Neural cell (in vitro differentiated cells): ENCODE measurements at regions not wholly inside any gene's neighbourhood (a gene's known extent, or its start where the extent isn't known, plus 50 kb on each side); places are given as distances from the start of the nearest gene placed in this dataset.

ENCODE experiments used
- EZH2 ChIP-seq: fragments of 200-600, 300-800 bp; shearing (Covaris generic), sonication (generic); IDR thresholded peaks from 2 replicates; pipeline ENCODE4 v1.6.1; 2014; ENCODE audit warnings: antibody characterized with exemption, low read length, borderline replicate concordance, mild to moderate bottlenecking; ENCODE audit not compliant: insufficient read depth, poor library complexity, severe bottlenecking
- RAD21 ChIP-seq: fragments of 450-650 bp; conservative IDR thresholded peaks from 2 replicates; pipeline ENCODE4 v1.6.1; 2014; ENCODE audit warnings: antibody characterized with exemption, mild to moderate bottlenecking, moderate library complexity
- TF ChIP-seq, protein P1 (sequence below): fragments of 450-650 bp; IDR thresholded peaks from 2 replicates; pipeline ENCODE4 v1.5.1; 2014; ENCODE audit warnings: antibody characterized with exemption, mild to moderate bottlenecking, moderate library complexity; ENCODE audit not compliant: poor library complexity, severe bottlenecking
- TF ChIP-seq, protein P2 (sequence below): IDR thresholded peaks from 2 replicates; pipeline ENCODE4 v1.6.1; 2012; ENCODE audit warnings: borderline replicate concordance

DNA sequence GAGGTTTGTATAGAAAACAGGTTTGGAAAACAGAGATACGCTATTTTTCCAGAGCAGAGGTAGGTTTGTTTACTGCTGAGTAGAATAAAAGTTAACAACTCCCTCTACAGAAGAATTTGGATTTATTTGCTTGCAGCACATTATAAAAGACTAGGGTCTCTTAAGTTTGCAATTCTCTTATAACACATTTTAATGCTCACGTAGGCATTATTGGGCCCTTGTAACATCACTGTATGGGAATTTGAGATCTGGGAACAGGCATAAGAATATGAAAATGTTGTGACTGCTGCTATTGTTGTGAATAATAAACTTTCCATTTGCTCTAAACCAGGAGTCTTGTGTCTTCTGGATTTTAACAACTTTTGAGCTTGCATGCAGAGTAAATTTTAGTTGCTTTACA, 128.3 kb upstream of the CADM2 start:
- TF ChIP-seq, protein P1, sequence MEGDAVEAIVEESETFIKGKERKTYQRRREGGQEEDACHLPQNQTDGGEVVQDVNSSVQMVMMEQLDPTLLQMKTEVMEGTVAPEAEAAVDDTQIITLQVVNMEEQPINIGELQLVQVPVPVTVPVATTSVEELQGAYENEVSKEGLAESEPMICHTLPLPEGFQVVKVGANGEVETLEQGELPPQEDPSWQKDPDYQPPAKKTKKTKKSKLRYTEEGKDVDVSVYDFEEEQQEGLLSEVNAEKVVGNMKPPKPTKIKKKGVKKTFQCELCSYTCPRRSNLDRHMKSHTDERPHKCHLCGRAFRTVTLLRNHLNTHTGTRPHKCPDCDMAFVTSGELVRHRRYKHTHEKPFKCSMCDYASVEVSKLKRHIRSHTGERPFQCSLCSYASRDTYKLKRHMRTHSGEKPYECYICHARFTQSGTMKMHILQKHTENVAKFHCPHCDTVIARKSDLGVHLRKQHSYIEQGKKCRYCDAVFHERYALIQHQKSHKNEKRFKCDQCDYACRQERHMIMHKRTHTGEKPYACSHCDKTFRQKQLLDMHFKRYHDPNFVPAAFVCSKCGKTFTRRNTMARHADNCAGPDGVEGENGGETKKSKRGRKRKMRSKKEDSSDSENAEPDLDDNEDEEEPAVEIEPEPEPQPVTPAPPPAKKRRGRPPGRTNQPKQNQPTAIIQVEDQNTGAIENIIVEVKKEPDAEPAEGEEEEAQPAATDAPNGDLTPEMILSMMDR = no peak
- TF ChIP-seq EZH2 = no peak
- TF ChIP-seq RAD21 = no peak
- TF ChIP-seq, protein P2, sequence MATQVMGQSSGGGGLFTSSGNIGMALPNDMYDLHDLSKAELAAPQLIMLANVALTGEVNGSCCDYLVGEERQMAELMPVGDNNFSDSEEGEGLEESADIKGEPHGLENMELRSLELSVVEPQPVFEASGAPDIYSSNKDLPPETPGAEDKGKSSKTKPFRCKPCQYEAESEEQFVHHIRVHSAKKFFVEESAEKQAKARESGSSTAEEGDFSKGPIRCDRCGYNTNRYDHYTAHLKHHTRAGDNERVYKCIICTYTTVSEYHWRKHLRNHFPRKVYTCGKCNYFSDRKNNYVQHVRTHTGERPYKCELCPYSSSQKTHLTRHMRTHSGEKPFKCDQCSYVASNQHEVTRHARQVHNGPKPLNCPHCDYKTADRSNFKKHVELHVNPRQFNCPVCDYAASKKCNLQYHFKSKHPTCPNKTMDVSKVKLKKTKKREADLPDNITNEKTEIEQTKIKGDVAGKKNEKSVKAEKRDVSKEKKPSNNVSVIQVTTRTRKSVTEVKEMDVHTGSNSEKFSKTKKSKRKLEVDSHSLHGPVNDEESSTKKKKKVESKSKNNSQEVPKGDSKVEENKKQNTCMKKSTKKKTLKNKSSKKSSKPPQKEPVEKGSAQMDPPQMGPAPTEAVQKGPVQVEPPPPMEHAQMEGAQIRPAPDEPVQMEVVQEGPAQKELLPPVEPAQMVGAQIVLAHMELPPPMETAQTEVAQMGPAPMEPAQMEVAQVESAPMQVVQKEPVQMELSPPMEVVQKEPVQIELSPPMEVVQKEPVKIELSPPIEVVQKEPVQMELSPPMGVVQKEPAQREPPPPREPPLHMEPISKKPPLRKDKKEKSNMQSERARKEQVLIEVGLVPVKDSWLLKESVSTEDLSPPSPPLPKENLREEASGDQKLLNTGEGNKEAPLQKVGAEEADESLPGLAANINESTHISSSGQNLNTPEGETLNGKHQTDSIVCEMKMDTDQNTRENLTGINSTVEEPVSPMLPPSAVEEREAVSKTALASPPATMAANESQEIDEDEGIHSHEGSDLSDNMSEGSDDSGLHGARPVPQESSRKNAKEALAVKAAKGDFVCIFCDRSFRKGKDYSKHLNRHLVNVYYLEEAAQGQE = no peak
